ENCODE measurements at regions not wholly inside any gene's neighbourhood (a gene's known extent, or its start where the extent isn't known, plus 50 kb on each side); places are given as distances from the start of the nearest gene placed in this dataset.

DNA sequence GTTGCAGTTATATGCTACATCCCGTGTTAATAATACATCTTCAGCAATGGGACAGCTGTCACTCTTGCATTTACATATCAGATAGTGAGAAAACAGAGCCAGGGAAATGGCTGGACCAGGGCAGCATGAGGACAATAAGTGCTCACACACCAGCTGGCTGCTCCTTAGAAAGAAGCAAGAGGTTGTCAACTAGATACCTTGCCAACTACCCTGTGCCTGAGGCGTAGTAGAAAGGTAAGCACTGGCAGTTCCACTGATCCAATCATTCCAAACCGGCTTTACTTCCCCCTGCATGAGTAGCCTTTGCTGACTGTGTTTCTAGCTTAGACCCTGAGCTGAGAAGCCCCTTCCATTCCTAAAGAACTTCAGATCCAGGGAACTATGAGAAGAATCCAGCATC is 52.2 kb upstream of the FGF13 start:
- no peak for DNase-seq (ENCODE audit: low read depth in 2 of 2)

DNA sequence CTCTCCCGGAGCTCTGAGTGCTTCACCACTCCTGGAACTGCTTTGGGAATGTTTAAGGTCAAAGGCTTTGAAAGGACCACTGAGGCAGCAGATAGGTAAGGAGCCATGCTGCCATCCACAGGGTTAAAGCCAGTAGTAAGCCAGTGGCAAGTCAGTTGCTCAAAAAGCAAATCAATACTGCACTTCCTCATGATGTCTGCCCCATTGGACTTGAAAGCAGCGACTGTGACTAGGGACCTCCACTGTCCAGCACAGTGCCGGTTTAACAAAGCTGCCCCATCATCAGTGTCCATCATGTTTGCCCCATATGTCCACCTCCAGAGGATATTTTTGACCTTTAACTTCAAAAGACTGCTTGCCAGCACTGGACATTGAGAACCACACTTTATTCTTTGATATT is 49.9 kb upstream of the FGF13 start:
- DNase-seq (ENCODE audit: low read depth in 2 of 2), result no peak
